ENCODE measurements at regions not wholly inside any gene's neighbourhood (a gene's known extent, or its start where the extent isn't known, plus 50 kb on each side); places are given as distances from the start of the nearest gene placed in this dataset.

- TF ChIP-seq CTCF (IDR thresholded peaks at IDR 0.05) (no peak), EP300 (IDR thresholded peaks at IDR 0.05) (no peak)
Measured at GRCh38 chr11:122353561-122353960, 237.5 kb upstream of the BLID start.

Measured in tibial nerve (tissue), 4 donors.